HG02840 (cell line): ENCODE measurements at regions not wholly inside any gene's neighbourhood (a gene's known extent, or its start where the extent isn't known, plus 50 kb on each side); places are given as distances from the start of the nearest gene placed in this dataset.
"Not testable (repeated sequence)": the region's sequence is repeated elsewhere in the genome, so short reads cannot be mapped to it uniquely, and the experiment has no call there.

Experiments used
- ATAC-seq: cut with Tn5 transposase; IDR thresholded peaks from one replicate; pipeline ENCODE4 v1.9.1; 2021; ENCODE audit warnings: mild to moderate bottlenecking, moderate library complexity, moderate number of reproducible peaks; ENCODE audit not compliant: unreplicated experiment, low FRiP score

- no peak for ATAC-seq
Observed at GRCh38 chr1:73517603-73518191, 680.3 kb downstream of the LRRIQ3 start.

- ATAC-seq: no peak
Observed at GRCh38 chr1:73516451-73516850, 681.5 kb downstream of the LRRIQ3 start.

- ATAC-seq: no peak
Observed at GRCh38 chr1:73511038-73511437, 686.9 kb downstream of the LRRIQ3 start.

GRCh38 chr1:73500154-73500553 is 697.8 kb downstream of the LRRIQ3 start:
- ATAC-seq: no peak

GRCh38 chr1:73499671-73500070 is 698.3 kb downstream of the LRRIQ3 start:
- no peak for ATAC-seq

- ATAC-seq: no peak
Observed at GRCh38 chr1:73491621-73492020, 706.4 kb downstream of the LRRIQ3 start.

GRCh38 chr1:73475316-73475870 is 722.6 kb downstream of the LRRIQ3 start:
- ATAC-seq: no peak

- no peak for ATAC-seq
Observed at GRCh38 chr1:73472810-73473209, 725.2 kb downstream of the LRRIQ3 start.

GRCh38 chr1:73467731-73468130 is 730.2 kb downstream of the LRRIQ3 start:
- no peak for ATAC-seq

- ATAC-seq: no peak
Observed at GRCh38 chr1:73463873-73464272, 734.1 kb downstream of the LRRIQ3 start.

- ATAC-seq: no peak
Observed at GRCh38 chr1:73452522-73452921, 745.5 kb downstream of the LRRIQ3 start.

- not testable (repeated sequence) for ATAC-seq
Observed at GRCh38 chr1:73450668-73451067, 747.3 kb downstream of the LRRIQ3 start.

- no peak for ATAC-seq
Observed at GRCh38 chr1:73411479-73411878, 786.5 kb downstream of the LRRIQ3 start.

GRCh38 chr1:73401666-73402065 is 796.3 kb downstream of the LRRIQ3 start:
- no peak for ATAC-seq

- no peak for ATAC-seq
Observed at GRCh38 chr1:73382966-73383365, 815.0 kb downstream of the LRRIQ3 start.

GRCh38 chr1:73366734-73367413 is 831.1 kb downstream of the LRRIQ3 start:
- no peak for ATAC-seq

GRCh38 chr1:73359001-73359400 is 839.0 kb downstream of the LRRIQ3 start:
- no peak for ATAC-seq

- ATAC-seq: no peak
Observed at GRCh38 chr1:73356485-73356884, 841.5 kb downstream of the LRRIQ3 start.

- ATAC-seq: no peak
Observed at GRCh38 chr1:73343947-73344346, 854.0 kb downstream of the LRRIQ3 start.

- ATAC-seq: no peak
Observed at GRCh38 chr1:73333847-73334503, 864.0 kb downstream of the LRRIQ3 start.

- ATAC-seq: no peak
Observed at GRCh38 chr1:73331726-73332125, 866.2 kb downstream of the LRRIQ3 start.

- no peak for ATAC-seq
Observed at GRCh38 chr1:73327998-73328397, 870.0 kb downstream of the LRRIQ3 start.
